Islet of Langerhans (tissue), 1 donor: ENCODE measurements at regions not wholly inside any gene's neighbourhood (a gene's known extent, or its start where the extent isn't known, plus 50 kb on each side); places are given as distances from the start of the nearest gene placed in this dataset.
"Not testable (repeated sequence)": the region's sequence is repeated elsewhere in the genome, so short reads cannot be mapped to it uniquely, and the experiment has no call there.

ENCODE experiments used
- FAIRE-seq: peaks from one replicate; lab custom pipeline; 2011; peaks lifted over from hg19 to GRCh38; lab: Jason Lieb, UNC

- no peak for FAIRE-seq
These were observed 79.6 kb downstream of the RSPH3 start for GRCh38 chr6:158920311-158920905.

DNA sequence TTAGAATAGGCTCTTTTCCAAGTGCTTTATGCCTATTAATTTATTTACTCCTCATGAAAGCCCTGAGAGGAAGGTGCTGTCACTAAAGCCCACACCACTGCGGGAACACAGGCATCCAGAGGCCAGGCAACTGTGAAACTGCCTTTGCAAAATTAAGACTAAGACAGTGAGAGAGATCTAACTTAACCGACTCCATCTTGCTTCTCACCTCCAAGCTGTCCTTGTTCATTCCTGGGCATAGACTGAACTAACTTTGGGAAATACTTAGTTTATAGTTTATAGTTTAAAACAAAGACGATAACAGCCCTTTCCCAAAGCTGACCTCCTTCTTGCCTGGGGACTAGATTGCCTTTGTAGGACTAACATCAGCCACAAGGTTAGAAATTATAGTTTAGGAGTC is 80.1 kb downstream of the RSPH3 start:
- no peak for FAIRE-seq

- no peak for FAIRE-seq
These were observed 83.4 kb downstream of the RSPH3 start for GRCh38 chr6:158916617-158917016.

GRCh38 chr6:158914923-158915322 is 85.1 kb downstream of the RSPH3 start:
- FAIRE-seq: no peak

- no peak for FAIRE-seq
These were observed 86.4 kb downstream of the RSPH3 start for GRCh38 chr6:158913580-158913979.

- FAIRE-seq: no peak
These were observed 87.3 kb downstream of the RSPH3 start for GRCh38 chr6:158912655-158913054.

DNA sequence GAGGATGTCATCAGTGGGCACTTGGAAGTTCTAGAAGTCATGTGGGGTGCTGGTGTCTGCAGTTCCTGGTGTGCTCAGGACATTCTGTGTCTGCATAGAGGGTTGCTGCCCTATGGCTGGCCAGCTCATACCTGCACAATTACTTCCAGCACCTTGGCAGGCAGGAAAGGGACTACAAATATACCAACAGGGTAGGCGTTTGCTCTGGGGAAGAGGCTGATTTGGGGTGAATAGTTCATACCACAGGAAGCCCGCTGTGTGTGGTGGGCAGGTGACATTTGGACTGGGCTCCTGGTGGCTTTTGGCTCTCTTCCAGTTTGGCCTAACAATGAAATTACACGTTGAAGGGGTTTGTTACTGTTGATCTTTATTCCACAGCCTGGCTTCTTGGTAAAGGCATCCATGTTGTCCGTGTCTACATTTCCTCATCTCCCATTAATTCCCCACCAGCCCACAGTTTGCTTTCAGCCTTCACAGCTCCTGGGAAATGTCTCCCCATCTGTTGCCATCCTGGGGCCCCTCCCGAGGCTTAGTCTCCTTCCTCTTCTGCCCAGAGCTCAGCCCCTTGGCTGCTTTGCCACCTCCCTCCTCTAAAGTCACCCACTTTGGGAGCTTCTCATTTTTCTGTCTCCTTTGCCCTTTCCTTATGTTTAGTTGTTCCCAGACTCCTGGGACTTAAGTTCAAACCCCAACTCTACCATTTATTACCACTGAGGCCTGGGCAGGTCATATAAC is 88.1 kb downstream of the RSPH3 start:
- no peak for FAIRE-seq

- no peak for FAIRE-seq
These were observed 89.2 kb downstream of the RSPH3 start for GRCh38 chr6:158910484-158911440.

DNA sequence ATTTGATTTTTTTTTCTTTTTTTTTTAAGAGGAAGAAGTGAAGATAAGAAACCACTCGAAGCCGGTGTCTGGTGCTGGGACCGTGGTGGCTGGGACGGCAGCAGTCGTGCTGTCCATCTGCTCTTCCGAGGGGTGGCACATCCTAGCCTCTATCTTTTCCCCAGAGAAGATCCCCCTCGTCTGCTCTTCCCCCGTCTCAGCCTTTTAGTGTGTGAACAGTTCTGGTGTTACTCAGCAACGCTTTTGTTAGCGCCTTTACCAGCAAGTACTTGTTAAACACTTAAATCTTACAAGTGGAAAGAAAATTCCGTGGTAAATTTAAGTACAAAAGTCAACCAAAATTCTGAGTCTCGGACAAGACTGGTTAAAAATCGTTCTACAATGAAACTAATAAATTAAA is 90.1 kb downstream of the RSPH3 start:
- no peak for FAIRE-seq

- no peak for FAIRE-seq
These were observed 89.4 kb upstream of the EZR start for GRCh38 chr6:158908606-158909005.

DNA sequence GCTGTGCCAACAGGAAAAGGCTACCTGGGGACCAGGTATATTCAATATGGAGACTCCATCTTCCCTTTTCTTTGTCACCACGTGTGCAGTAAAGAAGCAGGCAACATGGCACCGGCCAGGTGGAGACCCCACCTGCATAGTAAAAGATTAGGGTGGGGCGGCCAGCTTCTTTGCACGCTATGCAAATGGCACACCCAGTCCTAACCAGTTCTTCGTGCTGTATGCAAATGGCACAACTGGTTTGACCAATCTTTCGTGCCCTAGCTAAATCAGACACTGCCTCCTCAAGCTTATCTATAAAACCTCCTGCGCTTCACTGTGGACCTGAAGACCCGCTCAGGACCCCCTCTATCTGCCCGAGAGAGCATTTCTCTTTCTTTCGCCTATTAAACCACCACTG is 88.8 kb upstream of the EZR start:
- no peak for FAIRE-seq

GRCh38 chr6:158906926-158907325 is 87.8 kb upstream of the EZR start:
- FAIRE-seq: no peak

- FAIRE-seq: no peak
These were observed 86.1 kb upstream of the EZR start for GRCh38 chr6:158905277-158905676.

GRCh38 chr6:158903801-158904200 is 84.6 kb upstream of the EZR start:
- FAIRE-seq: no peak

GRCh38 chr6:158900663-158901312 is 81.6 kb upstream of the EZR start:
- FAIRE-seq: no peak

GRCh38 chr6:158897236-158897635 is 78.1 kb upstream of the EZR start:
- FAIRE-seq: no peak

DNA sequence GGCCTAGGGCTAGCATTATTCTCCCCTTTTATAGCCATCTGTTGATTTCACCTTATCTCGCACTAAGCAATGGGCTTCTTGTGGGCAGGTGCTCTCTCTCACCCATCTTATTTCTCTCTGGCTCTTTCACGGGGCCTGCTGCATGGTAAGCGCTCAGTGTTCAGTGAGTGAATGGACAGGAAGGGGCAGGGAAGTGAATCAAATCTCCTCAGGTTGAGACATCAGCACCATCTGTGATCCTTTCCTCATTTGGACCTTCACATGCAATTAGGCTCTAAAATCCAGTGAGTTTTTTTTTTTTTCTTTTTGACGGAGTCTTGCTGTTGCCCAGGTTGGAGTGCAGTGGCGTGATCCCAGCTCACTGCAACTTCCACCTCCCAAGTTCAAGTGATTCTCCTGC is 76.5 kb upstream of the EZR start:
- no peak for FAIRE-seq

- FAIRE-seq: no peak
These were observed 75.0 kb upstream of the EZR start for GRCh38 chr6:158894193-158894592.

DNA sequence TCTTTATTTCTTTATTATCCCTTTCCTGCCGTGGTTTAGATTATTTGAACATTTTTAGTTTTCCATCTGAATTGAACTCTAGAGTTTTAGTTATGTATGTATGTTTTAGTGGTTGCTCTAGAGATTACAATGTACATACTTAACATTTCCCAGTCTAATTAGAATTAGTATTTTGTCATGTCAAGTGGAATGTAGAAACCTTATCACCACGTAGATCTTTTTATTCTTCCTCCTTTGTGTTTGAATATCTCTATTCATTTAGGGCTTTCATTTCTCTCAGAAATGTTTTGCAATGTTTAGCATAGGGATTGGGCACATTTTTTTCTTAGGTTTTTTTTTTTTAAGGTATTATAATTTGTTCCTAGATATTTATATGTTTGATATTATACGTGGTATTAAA is 73.1 kb upstream of the EZR start:
- no peak for FAIRE-seq

- FAIRE-seq: not testable (repeated sequence)
These were observed 72.4 kb upstream of the EZR start for GRCh38 chr6:158891560-158891959.

DNA sequence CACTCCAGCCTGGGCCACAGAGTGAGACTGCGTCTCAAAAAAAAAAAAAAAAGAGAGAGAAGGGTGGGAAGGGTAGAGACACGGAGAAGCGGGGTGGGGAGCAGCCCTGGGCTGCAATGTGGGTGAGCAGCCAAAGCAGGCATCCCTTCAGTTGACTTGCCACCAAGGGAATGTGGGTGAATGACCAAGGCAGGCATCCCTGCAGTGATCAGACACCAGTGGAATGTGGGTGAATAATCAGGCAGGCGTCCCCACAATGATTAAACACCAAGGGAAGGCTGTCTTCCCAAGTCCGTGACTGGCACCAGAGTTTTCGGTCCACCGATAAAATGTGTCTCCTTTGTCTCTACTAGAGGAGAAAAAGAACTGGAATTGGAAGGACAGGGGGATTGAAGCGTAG is 69.0 kb upstream of the EZR start:
- FAIRE-seq: not testable (repeated sequence)

- not testable (repeated sequence) for FAIRE-seq
These were observed 67.3 kb upstream of the EZR start for GRCh38 chr6:158886346-158886977.
